Left ventricle myocardium superior (tissue), 1 donor: ENCODE measurements at regions not wholly inside any gene's neighbourhood (a gene's known extent, or its start where the extent isn't known, plus 50 kb on each side); places are given as distances from the start of the nearest gene placed in this dataset.
"Not testable (repeated sequence)": the region's sequence is repeated elsewhere in the genome, so short reads cannot be mapped to it uniquely, and the experiment has no call there.

Experiments
- ATAC-seq: fragments of 200-7000 bp; cut with Tn5 transposase; one replicate; pipeline ENCODE4 v1.9.1; 2020; ENCODE audit warnings: mild to moderate bottlenecking, moderate library complexity
- DNase-seq: peaks from one replicate; pipeline ENCODE4 v3.0.0-alpha.2; 2020
- intact Hi-C: fragments of 100-400 bp; cut with micrococcal nuclease; formaldehyde crosslinking; loops from one replicate; pipeline ENCODE4 v1.11.0; 2022
- donor health status: DM: no; HTN: yes; CAD: no; lungs with severe emphysema.

GRCh38 chr12:46884362-46884761 lies 58.6 kb upstream of the SLC38A4 start:
- no peak for DNase-seq
- intact Hi-C loops: no loop called here
- peak; percentile 63 for ATAC-seq

GRCh38 chr12:46886541-46887041 lies 60.8 kb upstream of the SLC38A4 start:
- DNase-seq: no peak
- intact Hi-C loops: no loop called here
- ATAC-seq: no peak

GRCh38 chr12:46887870-46888269 lies 62.1 kb upstream of the SLC38A4 start:
- DNase-seq (no peak), ATAC-seq (no peak)
- intact Hi-C loops: no loop called here

GRCh38 chr12:46888568-46888967 lies 62.8 kb upstream of the SLC38A4 start:
- no peak for DNase-seq
- intact Hi-C loops: no loop called here
- no peak for ATAC-seq

GRCh38 chr12:46891306-46891705 lies 65.5 kb upstream of the SLC38A4 start:
- intact Hi-C loops: no loop called here

GRCh38 chr12:46892034-46892705 lies 66.4 kb upstream of the SLC38A4 start:
- DNase-seq (no peak), ATAC-seq (no peak)
- intact Hi-C loops: no loop called here

More at GRCh38 chr12:46891306-46891705, 65.5 kb upstream of the SLC38A4 start:
- ATAC-seq: peak; percentile 89
- DNase-seq: no peak

GRCh38 chr12:46892887-46893286 lies 67.1 kb upstream of the SLC38A4 start:
- ATAC-seq (no peak), DNase-seq (no peak)
- intact Hi-C loops: no loop called here

GRCh38 chr12:46893434-46893833 lies 67.6 kb upstream of the SLC38A4 start:
- DNase-seq (no peak), ATAC-seq (no peak)
- intact Hi-C loops: no loop called here

- intact Hi-C loops: no loop called here
- no peak for DNase-seq
- no peak for ATAC-seq
These were observed 69.9 kb upstream of the SLC38A4 start for GRCh38 chr12:46895726-46896125.

GRCh38 chr12:46896680-46897079 lies 70.9 kb upstream of the SLC38A4 start:
- intact Hi-C loops: no loop called here
- ATAC-seq (no peak), DNase-seq (no peak)

GRCh38 chr12:46898152-46898931 lies 72.5 kb upstream of the SLC38A4 start:
- intact Hi-C loops: no loop called here
- no peak for ATAC-seq
- no peak for DNase-seq

GRCh38 chr12:46898989-46899388 lies 73.2 kb upstream of the SLC38A4 start:
- ATAC-seq (no peak), DNase-seq (no peak)
- intact Hi-C loops: no loop called here

- no peak for ATAC-seq
- DNase-seq: no peak
- intact Hi-C loops: no loop called here
These were observed 75.1 kb upstream of the SLC38A4 start for GRCh38 chr12:46900734-46901463.

GRCh38 chr12:46901464-46902205 lies 75.8 kb upstream of the SLC38A4 start:
- ATAC-seq: no peak
- no peak for DNase-seq

GRCh38 chr12:46903058-46903457 lies 77.3 kb upstream of the SLC38A4 start:
- DNase-seq (no peak), ATAC-seq (no peak)
- intact Hi-C loops: no loop called here

More at GRCh38 chr12:46901464-46902205, 75.8 kb upstream of the SLC38A4 start:
- intact Hi-C loops: no loop called here

- intact Hi-C loops: no loop called here
- DNase-seq (no peak), ATAC-seq (no peak)
These were observed 78.8 kb upstream of the SLC38A4 start for GRCh38 chr12:46904406-46905238.

GRCh38 chr12:46905239-46905627 lies 79.4 kb upstream of the SLC38A4 start:
- ATAC-seq, intact Hi-C loops: not testable (repeated sequence)

GRCh38 chr12:46907791-46908190 lies 82.0 kb upstream of the SLC38A4 start:
- no peak for DNase-seq
- intact Hi-C loops: no loop called here
- ATAC-seq: no peak

More at GRCh38 chr12:46905239-46905627, 79.4 kb upstream of the SLC38A4 start:
- not testable (repeated sequence) for DNase-seq
